ENCODE measurements at regions not wholly inside any gene's neighbourhood (a gene's known extent, or its start where the extent isn't known, plus 50 kb on each side); places are given as distances from the start of the nearest gene placed in this dataset.

DNA sequence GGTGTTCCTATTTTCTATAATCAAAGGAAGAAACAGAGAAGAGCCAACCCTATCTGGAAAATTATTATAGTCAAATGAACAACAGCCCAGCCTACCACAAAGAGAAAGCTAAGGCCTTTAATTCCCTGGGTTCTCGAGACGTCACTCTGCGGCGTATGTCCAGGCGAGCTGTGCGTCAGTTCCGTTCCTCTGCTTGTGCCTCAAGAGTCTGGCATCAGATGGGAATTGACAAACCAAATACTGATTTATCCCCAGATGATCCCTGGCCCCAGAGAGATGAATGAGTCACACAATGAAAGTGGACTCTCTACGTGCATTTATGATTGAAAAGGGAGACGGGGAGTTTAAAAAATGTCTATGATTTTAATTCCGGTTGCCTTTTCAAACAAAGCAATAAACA is 151.6 kb upstream of the PDE10A start:
- DNase-seq, result no peak

DNA sequence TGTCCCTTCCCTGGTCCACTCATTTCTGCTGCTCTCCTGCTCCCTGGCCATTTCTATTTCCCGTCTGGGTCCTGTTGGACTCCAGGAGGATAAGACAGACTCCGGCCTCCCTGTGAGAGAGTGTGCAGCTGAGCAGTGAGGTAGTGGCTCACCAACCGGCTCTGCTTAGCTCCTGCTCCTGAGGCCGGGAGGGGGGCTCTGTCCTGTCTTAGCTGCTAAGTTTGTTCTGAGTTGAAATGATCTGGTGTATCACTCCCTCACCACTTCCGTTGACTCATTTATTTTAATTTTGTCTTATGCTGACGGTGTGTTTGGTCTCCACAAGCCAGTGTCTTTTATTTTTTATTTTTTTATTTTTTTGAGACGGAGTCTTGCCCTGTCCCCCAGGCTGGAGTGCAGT is 148.5 kb upstream of the PDE10A start:
- no peak for DNase-seq

DNA sequence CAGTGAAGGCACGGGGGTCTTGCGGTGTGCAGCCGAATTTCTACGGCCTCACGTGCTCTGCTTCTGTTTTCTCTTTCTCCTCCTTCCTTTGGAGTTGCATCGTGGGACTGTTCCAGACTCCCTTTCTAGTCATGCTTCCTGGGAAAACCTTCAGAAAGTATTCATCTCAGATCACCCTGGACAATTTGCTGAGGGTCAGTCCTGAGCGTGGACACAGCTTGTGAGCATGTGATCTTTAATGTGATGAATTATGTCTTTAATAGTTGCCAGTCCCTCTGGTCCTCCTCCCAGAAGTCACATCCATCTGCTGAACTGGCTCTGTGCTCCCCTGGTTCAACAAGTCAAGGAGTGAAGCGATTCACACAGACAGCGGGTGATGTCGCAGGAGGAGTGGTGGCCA is 145.0 kb upstream of the PDE10A start:
- DNase-seq, result no peak

DNA sequence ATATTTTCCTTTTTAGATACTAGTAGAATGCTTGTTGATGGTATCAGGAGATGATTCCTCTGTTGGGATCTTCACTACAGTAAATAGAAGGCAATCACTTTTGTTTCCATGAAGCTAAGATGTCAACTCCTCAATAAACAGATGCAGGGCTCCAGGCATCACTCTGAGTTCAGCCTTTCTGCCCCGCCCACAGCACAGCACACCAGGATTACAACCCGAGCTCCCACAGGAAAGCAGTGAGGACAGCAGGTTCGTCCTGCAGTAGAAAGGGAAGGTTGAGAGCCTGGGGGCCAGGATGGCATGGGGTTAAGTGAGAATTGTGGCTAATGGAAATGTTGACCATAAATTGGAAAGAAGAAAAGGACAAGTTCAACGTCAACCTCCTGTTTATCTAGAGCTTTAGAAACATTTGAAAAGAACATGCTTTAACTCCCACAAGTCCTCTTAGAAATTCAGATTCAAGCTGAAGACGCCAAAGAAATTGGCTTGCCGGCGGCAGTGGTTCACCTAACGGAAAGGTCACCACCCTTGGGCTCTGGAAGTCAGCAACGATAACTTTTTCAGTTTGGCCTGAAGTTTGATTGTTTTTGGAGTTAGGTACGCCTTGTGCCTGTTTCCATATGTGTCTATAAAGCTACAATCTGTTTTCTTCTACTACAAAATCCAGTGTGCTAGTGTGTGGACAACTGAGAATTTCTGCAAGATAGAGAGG is 144.4 kb upstream of the PDE10A start:
- no peak for DNase-seq

DNA sequence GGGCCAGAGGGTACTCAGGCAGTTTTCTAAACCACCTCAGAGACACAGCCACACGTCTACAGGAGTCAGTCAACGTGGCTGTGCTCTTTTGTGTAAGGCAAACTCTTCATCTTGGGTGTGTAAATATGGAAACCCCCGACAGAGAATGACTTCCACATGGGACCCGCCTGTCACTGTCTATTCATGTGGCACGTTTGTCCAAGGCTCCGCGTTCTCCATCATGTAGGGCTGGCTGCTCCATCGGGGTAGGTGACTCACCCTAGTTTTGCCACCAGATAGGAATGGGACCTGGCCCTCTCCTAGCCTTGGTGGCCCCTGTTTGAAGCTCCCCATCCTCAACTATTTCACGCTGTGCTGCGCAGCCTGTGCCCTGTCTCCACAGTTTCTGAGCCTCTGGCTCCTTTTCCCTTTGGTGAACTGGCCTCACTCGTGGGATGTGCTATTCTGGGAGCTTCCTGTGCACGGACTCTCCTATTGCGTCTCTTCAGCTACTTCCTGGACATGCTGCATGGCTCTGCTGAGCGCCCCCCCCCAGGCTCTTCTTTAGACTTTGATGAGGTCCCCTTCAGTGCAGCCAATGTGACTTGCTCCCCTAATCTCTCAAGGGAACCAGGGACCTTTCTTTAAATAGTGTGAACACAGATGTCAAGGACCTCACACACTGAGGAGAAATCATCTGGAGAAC is 143.2 kb upstream of the PDE10A start:
- no peak for DNase-seq

DNA sequence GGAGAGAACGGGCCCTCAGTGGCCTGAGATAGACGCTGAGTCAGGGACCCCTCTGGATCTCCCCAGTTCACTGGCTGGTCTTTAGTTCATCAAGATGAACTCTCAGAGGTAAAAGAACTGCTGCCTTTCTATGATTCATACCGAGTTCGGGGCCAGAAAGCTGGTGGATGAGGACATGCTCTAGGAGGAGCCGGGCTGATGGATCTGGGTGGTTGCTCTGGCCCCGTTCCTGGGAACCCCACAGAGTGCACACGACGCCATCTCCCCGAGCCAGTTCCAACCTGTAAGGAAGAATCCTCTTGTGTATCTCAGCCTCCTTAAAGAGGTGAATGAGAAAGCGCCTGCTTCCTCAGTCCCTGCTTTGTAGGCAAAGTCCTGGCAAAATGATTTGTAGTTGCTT is 142.6 kb upstream of the PDE10A start:
- no peak for DNase-seq

DNA sequence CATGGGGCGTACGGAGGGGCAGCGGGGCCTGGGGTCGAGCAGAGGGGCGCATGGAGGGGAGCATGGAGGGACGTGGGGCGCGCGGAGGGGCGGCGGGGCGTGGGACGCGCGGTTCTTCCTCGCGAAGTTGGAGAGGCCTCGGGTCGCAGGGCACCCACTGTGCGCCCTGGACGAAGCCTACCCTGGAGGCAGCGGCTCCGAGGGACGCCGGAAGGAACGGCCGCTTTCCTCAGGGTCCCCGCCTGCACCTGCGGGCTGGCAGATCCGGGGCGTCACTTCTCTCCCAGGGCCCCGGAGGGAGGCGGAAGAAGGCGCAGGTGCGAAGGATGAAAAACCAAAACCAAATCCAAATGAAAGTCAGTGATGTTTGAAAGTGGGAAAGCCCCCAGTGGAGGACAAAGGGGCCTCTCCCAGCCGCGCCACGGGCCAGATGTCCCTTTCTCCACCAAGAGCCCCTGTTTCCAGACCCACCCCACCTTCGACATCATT is 142.1 kb upstream of the PDE10A start:
- DNase-seq, result no peak

DNA sequence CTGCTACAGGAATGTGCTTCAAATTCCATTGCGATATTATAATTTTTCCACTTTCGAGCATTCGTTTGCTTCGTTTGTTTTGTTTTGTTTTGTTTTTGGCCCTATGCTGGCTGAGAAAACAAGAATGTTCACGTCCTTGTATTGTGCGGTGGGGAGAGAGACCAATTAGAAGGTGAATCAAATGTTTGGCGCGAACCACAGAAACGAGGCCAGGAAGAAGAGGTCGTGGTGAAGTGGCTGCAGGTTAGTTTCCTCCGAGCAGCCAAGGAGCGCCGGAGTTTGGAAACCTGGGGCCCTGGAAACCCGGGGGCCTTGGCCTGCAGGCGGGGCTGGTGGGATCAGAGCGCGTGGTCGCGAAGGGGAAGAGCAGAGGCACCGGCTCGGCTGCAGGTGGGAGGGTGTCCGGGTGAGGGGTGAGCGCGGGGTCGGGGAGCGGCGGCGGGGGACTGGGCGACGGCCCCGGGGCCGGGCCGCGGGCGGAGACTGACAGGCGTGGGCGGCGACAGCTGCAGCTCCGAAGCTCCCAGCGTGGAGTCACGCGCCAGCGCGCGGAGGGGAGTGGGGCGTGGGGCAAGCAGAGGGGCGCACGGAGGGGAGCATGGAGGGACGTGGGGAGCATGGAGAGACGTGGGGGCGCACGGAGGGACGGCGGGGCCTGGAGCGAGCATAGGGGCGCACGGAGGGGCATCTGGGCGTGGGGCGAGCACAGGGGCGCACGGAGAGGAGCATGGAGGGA is 141.5 kb upstream of the PDE10A start:
- peak; percentile 61 for DNase-seq

DNA sequence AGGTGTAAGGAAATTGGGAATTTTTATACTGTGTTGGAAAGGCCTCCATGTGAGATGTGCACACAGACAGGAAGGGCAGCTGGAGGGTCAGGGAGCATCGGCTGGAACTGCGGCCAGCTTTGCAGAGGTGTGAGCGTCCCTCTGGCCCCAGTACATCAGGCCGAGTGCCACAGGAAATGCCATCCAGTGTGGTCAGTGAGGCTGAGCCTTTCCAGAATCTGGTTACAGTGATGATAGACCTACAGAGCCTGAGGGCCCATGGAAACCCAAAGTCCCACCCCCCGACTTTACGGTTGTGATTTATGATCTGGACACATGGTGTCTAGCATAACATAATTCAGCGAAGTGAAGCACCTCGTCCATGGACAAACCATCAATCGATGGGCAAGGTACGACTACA is 137.3 kb upstream of the PDE10A start:
- no peak for DNase-seq

DNA sequence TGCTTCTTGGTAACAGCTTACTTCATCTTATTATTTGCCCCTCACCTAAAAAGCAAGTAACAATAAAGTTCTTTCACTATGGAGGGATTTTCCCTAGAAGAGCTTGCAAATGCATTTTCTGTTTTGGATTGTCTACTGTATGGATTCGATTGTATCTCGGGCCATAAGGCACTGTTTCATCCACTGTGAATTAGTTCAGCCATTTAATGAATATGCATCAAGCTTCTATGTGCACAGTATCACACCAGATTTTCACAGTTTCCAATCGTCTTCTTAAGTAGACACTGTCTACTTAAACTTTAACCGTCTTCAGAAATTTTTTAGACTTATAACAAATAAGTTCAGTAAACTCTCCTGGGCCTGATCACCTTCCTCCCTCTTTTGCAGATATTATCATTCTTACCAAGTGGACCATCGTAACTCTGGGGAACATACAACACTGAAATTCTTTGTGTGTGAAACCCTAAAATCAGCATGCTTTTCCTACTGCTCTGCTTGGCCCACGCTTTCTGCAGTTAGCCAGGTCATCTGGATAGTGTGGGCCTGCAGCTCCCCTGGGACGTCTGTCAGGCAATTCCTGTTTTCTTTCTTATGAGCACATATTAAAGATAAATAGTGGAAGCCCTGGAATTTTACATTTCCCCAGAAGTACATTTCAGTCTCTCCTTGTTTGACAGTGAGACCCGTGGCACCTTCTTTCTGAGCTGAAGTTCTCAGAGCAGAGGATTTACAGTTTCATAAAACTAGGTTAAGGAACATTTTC is 136.5 kb upstream of the PDE10A start:
- no peak for DNase-seq

DNA sequence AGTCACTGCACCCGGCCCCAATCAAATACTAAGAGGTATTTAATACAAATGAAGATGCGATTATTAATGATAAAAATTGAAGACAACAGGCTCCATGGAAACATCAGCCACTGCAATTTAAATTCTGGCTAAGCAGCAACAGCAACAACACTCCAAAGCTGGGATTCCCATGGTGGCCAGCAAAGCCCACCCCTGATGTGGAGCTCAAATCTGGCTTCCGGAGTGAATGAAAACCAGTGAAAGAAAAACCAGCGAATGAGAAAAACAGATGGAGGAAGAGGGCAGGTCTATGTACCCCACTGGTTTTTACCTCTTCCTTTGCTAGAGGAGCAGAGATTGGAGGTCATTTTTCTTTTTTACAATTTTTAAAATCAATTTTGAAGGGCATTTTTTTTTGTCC is 135.9 kb upstream of the PDE10A start:
- no peak for DNase-seq

DNA sequence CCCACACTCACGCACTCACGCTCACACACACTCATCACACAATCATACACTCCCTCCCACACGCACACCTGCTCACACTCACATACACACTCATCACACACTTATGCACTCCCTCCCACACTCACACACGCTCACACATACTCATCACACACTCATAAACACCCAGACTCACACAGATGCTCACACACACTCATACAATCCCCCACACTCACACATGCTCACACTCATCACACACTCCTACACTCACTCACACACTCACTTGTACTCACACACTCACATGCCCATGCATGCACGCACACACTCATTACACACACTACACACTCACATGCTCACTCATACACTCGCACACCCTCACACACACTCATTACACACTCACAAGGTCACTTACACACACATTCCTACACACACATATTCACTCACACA is 131.1 kb upstream of the PDE10A start:
- no peak for DNase-seq

DNA sequence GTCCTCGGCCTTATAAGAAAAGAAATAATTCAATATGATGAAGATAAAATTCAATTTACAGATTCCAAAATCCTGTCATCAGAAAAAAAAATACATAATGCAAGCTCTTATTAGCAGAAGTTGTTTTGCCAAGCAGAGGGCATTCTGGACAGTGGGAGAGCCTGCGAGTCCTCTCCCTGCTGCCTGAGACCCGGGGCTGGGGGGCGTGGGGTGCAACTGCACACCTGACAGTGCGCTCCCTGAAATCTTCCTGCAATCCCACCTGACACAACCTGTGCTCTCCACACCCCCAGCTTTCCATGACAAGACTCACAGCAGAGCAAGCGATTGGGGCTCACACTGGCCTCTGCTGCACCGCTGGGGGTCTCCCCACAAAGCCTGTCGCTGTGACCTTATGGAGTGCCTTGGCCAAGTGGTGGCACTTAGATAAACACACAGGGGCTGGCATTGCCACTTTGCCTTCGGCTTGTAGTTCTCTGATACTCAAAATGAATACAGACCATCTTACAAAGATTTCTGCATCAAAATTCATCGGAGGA is 130.3 kb upstream of the PDE10A start:
- DNase-seq, result no peak

DNA sequence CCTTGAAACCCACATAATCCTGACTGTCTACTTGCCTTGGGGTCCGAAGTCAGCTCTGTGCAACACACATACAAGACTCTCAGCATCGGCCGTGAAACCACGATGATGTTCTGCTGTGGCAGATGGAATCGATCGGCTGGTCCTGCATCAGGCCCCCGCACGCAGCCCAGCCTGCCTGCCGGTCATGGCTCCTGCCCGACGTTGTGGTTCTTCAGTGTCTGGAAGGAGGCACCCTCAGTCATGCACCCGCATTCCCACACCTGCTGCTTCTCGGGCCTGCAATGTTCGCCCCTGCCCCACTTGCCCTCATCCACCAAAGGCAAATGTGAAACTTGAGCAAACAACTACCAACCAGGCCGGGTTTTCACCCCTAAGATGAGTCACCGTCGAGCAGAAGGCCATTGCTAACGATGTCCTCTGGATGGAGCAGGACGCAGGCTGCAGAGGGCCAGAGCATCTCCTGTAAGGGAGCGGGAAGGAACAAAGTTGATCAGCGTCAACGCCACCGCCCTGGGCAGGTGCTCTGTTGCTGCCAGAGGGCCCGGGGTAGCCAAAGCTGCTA is 128.9 kb upstream of the PDE10A start:
- DNase-seq, result no peak

DNA sequence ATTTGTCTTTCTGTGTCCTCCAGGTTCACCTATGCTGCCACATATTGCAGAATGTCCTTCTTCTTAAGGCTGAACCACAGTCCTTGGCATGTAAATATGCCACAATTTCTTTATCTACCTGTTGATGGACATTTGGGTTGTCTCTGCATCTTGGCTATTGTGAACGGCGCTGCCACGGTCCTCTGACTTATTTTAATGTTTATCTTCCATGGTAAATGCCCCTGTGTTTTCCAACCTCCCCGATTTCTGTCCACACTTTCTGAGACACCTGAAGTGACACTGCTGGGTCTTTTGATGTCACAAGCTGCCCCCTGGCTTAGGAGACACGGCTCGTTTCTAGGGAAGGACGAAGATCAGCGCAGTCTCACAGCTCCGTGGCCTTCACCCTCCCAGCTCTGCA is 128.3 kb upstream of the PDE10A start:
- no peak for DNase-seq

DNA sequence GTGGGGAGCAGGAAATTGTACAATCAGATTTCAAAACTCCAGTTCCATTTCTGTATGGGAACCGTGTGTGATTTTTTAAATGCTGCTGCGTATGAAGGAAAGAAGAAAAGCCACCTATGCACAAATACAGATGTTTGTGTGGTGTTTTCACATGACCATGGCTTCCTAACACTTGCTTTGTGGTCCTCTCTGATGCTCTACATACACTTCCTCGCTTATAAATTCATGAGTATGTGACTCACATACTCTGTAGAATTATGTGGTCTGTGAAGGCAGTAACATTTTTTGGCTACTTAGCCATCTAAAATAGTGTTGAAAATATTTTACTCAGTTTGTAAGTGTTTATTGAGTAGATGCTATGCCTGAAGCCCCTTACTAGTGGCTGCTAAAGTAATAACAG is 119.8 kb upstream of the PDE10A start:
- DNase-seq, result no peak

DNA sequence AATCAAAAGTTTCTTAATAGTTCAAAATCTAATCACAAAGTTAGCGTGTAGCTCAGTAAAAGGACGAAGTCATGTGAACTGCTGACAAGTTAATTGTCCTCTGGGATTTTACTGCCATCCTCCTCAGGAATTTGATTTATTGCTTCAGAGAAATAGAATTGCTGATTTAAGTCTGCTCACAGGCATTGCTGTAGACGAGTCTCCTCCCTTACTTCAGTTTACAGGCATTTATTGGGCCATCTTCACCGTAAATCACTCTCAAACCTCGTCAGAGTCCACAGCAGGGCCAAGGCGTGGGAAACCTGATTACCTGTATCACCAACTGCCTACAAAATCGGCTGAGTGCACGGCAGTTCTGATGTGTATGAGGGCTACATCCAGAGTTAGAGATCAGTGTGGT is 119.1 kb upstream of the PDE10A start:
- DNase-seq, result no peak

DNA sequence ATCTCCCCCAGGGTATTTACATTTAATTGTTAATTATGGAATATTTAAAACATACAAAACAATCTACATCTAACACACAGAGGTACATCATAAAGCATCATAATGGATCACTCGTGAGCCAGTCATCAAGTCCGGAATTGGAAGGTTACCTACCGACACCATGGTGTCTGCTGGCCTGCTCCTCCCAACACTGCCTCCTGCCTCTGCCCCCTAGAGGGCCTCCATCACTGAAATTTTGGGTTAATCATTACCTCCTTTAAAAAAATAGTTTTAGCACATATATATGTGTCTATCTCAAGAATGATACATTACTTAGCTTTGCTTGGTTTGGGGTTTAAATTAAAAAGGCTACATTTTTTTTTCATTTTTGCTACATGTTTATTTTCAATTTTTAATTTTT is 114.6 kb upstream of the PDE10A start:
- DNase-seq, result no peak

DNA sequence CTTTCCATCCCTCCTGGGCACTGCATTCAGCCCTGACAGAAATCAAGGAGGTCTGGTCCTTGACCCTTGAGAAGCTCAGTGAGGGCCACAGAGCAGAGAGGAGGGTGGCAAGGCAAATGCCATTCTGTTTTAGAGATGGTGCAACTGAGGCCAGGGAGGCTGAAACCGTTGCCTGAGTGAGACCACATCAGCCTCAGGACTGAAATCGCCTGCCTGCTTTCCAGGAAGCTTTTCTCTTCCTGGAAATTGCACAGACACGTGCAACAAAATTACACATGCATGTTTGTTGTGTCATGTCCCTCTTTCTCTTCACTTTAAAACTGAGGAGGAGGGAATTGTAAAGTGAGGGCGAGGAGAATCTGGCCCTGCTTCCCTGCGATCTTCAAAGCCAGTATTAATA is 113.7 kb upstream of the PDE10A start:
- no peak for DNase-seq

DNA sequence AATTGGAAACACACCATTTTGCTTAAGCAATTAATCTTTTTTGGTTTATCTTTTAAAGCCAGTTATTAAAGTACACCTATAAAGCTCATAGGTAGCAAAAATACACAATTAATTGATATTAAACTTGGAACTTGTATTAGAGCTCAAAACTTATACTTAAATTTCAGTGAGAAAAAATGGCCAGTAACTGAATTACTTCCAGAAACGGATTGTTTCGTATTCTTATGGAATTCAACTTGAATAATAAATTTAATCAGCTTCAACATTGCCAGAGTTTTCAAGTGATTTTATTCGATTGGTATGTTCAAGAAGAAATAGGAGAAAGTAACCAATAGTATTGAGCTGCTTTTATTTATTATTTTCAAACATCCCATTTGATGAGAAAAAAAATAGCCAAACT is 112.7 kb upstream of the PDE10A start:
- DNase-seq, result no peak

DNA sequence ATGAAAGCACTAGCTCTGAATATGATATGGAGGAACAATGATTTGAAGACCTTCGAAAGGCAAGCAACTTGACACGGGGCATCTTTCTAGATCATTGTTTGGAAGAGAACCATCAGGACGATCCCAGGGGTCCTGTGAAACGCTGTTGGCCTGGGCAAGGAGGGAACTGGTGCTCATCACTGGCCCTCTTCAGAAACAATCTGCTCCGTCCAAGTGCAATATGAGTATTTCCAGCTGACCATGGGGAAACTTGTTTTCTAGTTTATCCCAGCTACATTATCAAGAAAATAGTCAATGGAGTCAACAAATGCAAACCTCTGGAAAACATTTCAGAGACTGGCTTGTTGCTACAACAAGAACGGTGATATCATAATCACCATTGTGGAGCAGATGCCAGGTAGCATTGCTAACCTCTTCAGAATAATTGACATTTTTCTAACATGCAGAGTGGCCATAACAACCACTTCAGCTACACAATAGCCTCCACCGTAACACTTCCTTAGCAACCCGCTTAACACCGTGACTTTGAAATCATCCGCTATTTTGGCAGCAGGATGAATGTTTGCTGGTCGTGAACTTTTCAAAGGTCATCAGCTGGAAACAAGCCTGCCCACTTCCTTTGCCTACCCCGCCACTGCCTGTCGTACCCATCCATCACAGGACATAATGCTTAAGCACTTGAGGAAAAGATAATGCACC is 112.0 kb upstream of the PDE10A start:
- DNase-seq, result no peak

Data from right forelimb (tissue), 1 donor.